Upper lobe of left lung (tissue), 6 donors: ENCODE measurements at regions not wholly inside any gene's neighbourhood (a gene's known extent, or its start where the extent isn't known, plus 50 kb on each side); places are given as distances from the start of the nearest gene placed in this dataset.

Experiments used
- ATAC-seq, 2 donors: fragments of 200-7000 bp; cut with Tn5 transposase; one replicate each; pipeline ENCODE4 v1.9.1; 2022; ENCODE audit warnings: mild to moderate bottlenecking in 2 of 2, moderate library complexity in 2 of 2; ENCODE audit not compliant: low FRiP score in 2 of 2
- DNase-seq, 2 donors: peaks; one replicate each; pipeline ENCODE4 v3.0.0-alpha.2; 2019 to 2020
- H3K27ac ChIP-seq, 4 donors: fragments of 200-600 bp; sonication (generic); one replicate each; pipeline ENCODE4 v1.5.1; 2016 to 2019
- H3K27me3 ChIP-seq, 4 donors: fragments of 200-600 bp; sonication (generic); one replicate each; pipeline ENCODE4 v1.5.1; 2017 to 2019
- H3K36me3 ChIP-seq, 4 donors: fragments of 200-600 bp; sonication (generic); one replicate each; pipeline ENCODE4 v1.5.1; 2016 to 2019
- H3K4me1 ChIP-seq, 4 donors: fragments of 200-600 bp; sonication (generic); one replicate each; pipeline ENCODE4 v1.5.1; 2018 to 2019
- H3K4me3 ChIP-seq, 4 donors: fragments of 200-600 bp; sonication (generic); one replicate each; pipeline ENCODE4 v1.5.1; 2017 to 2019; ENCODE audit warnings: mild to moderate bottlenecking in 2 of 4, moderate library complexity in 1 of 4
- H3K9me3 ChIP-seq, 4 donors: fragments of 200-600 bp; sonication (generic); one replicate each; pipeline ENCODE4 v1.5.1; 2018 to 2019
- CTCF ChIP-seq, 6 experiments: fragments of 450-650 bp in 4 of 6; fragments of 200-600 bp in 2 of 6; sonication (generic) in 2 of 6; IDR thresholded peaks; one replicate each; pipeline ENCODE4 v1.5.1; 2016 to 2019; ENCODE audit warnings: antibody characterized with exemption in 6 of 6
- EP300 ChIP-seq, 4 donors: sonication (generic); formaldehyde crosslinking; IDR thresholded peaks; one replicate each; pipeline ENCODE4 v1.5.1; 2017; ENCODE audit warnings: antibody characterized with exemption in 4 of 4, control low read depth in 2 of 4
- POLR2A ChIP-seq, 4 donors: fragments of 450-650 bp; IDR thresholded peaks; one replicate each; pipeline ENCODE4 v1.5.1; 2016 to 2017; ENCODE audit warnings: antibody characterized with exemption in 4 of 4, mild to moderate bottlenecking in 2 of 4
- POLR2AphosphoS5 ChIP-seq, 2 donors: sonication (generic); formaldehyde crosslinking; IDR thresholded peaks; one replicate each; pipeline ENCODE4 v1.5.1; 2017; ENCODE audit warnings: antibody characterized with exemption in 2 of 2
- WGBS, 2 donors: methylation state at CpG; one replicate each; pipeline ENCODE4 v1.1.5; 2017 to 2018; 5-methylcytosine and 5-hydroxymethylcytosine counted together
- donor health status: DM: no; HTN: no; CAD: no; lungs with moderate emphysema.
- donor health status: DM: no; HTN: yes; CAD: no; lungs with severe emphysema.

DNA sequence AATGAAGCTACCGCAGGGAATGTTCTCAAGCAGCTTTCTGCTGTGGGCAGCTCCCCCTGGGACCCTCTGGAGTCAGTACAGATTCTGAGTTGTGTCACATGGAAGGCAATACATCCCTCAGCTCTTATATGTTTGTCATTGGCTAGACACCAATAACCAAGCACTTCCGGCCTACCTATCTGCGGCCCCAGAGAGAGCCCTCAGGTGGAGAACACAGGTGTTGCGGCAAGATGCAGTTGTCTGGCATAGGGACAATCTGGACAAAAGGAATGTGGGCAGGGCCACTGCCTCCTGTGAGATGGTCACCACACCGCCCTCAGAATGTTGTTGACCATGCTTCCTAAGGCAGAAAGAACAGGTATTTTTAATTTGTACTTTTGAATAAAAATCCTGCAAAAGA, 118.7 kb downstream of the BRMS1L start:
- TF ChIP-seq CTCF (IDR thresholded peaks at IDR 0.05) = peak in 1 of 6 experiments; percentile 24
- TF ChIP-seq EP300 (IDR thresholded peaks at IDR 0.05) = no peak
- Histone ChIP-seq H3K27ac (no peak overlapping the region), H3K4me3 (no peak overlapping the region), H3K27me3 (no peaks in the 10 kb centered on the region), H3K36me3 (no peaks in the 10 kb centered on the region), H3K9me3 (no peaks in the 10 kb centered on the region), H3K4me1 (no peaks in the 10 kb centered on the region)
- ATAC-seq (peak in 1 of 2 donors; percentile 15), DNase-seq (no peak)
- WGBS, 2 donors = 53 to 56% methylated on average over 5 of the region's 5 CpGs

GRCh38 chr14:35940291-35940690, 114.2 kb downstream of the BRMS1L start:
- no peak for TF ChIP-seq POLR2A (IDR thresholded peaks at IDR 0.05)
- TF ChIP-seq POLR2AphosphoS5 (IDR thresholded peaks at IDR 0.05) = no peak
- TF ChIP-seq CTCF (IDR thresholded peaks at IDR 0.05) = no peak
- no peak for TF ChIP-seq EP300 (IDR thresholded peaks at IDR 0.05)
- H3K36me3 ChIP-seq = no peaks in the 10 kb centered on the region
- 43 to 54% methylated on average over 4 of the region's 4 CpGs for whole genome bisulfite sequencing, 2 donors
- DNase-seq = no peak
- H3K9me3 ChIP-seq = no peaks in the 10 kb centered on the region
- H3K27me3 ChIP-seq = no peaks in the 10 kb centered on the region
- H3K27ac ChIP-seq = no peak overlapping the region
- H3K4me1 ChIP-seq = no peaks in the 10 kb centered on the region
- H3K4me3 ChIP-seq = peak overlapping the region in 1 of 4 donors; percentile 19
- ATAC-seq = no peak

- Histone ChIP-seq H3K4me3 (no peak overlapping the region), H3K36me3 (no peaks in the 10 kb centered on the region), H3K9me3 (no peaks in the 10 kb centered on the region), H3K27me3 (no peaks in the 10 kb centered on the region), H3K4me1 (no peaks in the 10 kb centered on the region), H3K27ac (no peak overlapping the region)
- DNase-seq (no peak), ATAC-seq (no peak)
- TF ChIP-seq POLR2AphosphoS5 (IDR thresholded peaks at IDR 0.05) (no peak), EP300 (IDR thresholded peaks at IDR 0.05) (no peak), POLR2A (IDR thresholded peaks at IDR 0.05) (no peak), CTCF (IDR thresholded peaks at IDR 0.05) (no peak)
- WGBS, 2 donors = 82 to 86% methylated on average over 2 of the region's 2 CpGs
These were observed 112.6 kb downstream of the BRMS1L start for GRCh38 chr14:35938770-35939169.

- Histone ChIP-seq H3K36me3 (no peaks in the 10 kb centered on the region), H3K4me1 (no peaks in the 10 kb centered on the region), H3K9me3 (no peaks in the 10 kb centered on the region), H3K4me3 (no peak overlapping the region), H3K27ac (no peak overlapping the region), H3K27me3 (no peaks in the 10 kb centered on the region)
- no peak for DNase-seq
- TF ChIP-seq POLR2A (IDR thresholded peaks at IDR 0.05) (no peak), CTCF (IDR thresholded peaks at IDR 0.05) (no peak), POLR2AphosphoS5 (IDR thresholded peaks at IDR 0.05) (no peak)
- no peak for ATAC-seq
- WGBS, 2 donors = 63 to 78% methylated on average over 2 of the region's 2 CpGs
These were observed 108.4 kb downstream of the BRMS1L start for GRCh38 chr14:35934499-35934898.

GRCh38 chr14:35932659-35933159, 106.6 kb downstream of the BRMS1L start:
- TF ChIP-seq EP300 (IDR thresholded peaks at IDR 0.05) (no peak), POLR2AphosphoS5 (IDR thresholded peaks at IDR 0.05) (no peak), CTCF (IDR thresholded peaks at IDR 0.05) (no peak), POLR2A (IDR thresholded peaks at IDR 0.05) (no peak)
- Histone ChIP-seq H3K9me3 (no peaks in the 10 kb centered on the region), H3K4me3 (no peak overlapping the region), H3K27ac (no peak overlapping the region), H3K27me3 (no peaks in the 10 kb centered on the region), H3K36me3 (no peaks in the 10 kb centered on the region), H3K4me1 (no peaks in the 10 kb centered on the region)
- ATAC-seq (no peak), DNase-seq (no peak)
- WGBS, 2 donors = 61 to 62% methylated on average over 13 of the region's 13 CpGs
